Astrocyte of the cerebellum (primary cell): ENCODE measurements at regions not wholly inside any gene's neighbourhood (a gene's known extent, or its start where the extent isn't known, plus 50 kb on each side); places are given as distances from the start of the nearest gene placed in this dataset.

Experiments used
- DNase-seq: peaks from one replicate; pipeline ENCODE4 v3.0.0-alpha.2; 2011; ENCODE audit warnings: low read depth
- H3K4me3 ChIP-seq: 2 replicates; pipeline ENCODE4 v1.5.1; 2011; ENCODE audit warnings: mild to moderate bottlenecking, low read depth, low read length, moderate library complexity
- CTCF ChIP-seq: IDR thresholded peaks from 2 replicates; pipeline ENCODE4 v1.5.1; 2012; ENCODE audit warnings: low read length, low read depth, moderate library complexity, mild to moderate bottlenecking; ENCODE audit errors: missing control alignments
- in situ Hi-C: cut with HindIII; loops from 2 replicates; pipeline ENCODE4 v1.10.0; 2017; ENCODE audit warnings: low sequenced_read_pairs

GRCh38 chr11:127993788-127994187 lies 593.6 kb downstream of the ETS1 start:
- DNase-seq = no peak
- no peak overlapping the region for H3K4me3 ChIP-seq
- in situ Hi-C loops = no loop called here
- no peak for TF ChIP-seq CTCF

- TF ChIP-seq CTCF = no peak
- no peak for DNase-seq
- no peak overlapping the region for H3K4me3 ChIP-seq
- in situ Hi-C loops = no loop called here
Measured at GRCh38 chr11:127993281-127993680, 594.1 kb downstream of the ETS1 start.

GRCh38 chr11:127986073-127986472 lies 601.3 kb downstream of the ETS1 start:
- no peak for DNase-seq
- no peak overlapping the region for H3K4me3 ChIP-seq
- in situ Hi-C loops = no loop called here
- TF ChIP-seq CTCF = no peak

- DNase-seq = no peak
- H3K4me3 ChIP-seq = no peak overlapping the region
- TF ChIP-seq CTCF = no peak
- in situ Hi-C loops = no loop called here
Measured at GRCh38 chr11:127972816-127973215, 614.5 kb downstream of the ETS1 start.

- no peak for DNase-seq
- no peak overlapping the region for H3K4me3 ChIP-seq
- in situ Hi-C loops = no loop called here
- no peak for TF ChIP-seq CTCF
Measured at GRCh38 chr11:127971448-127971847, 615.9 kb downstream of the ETS1 start.

- no peak for DNase-seq
- in situ Hi-C loops = no loop called here
- no peak for TF ChIP-seq CTCF
- H3K4me3 ChIP-seq = no peak overlapping the region
Measured at GRCh38 chr11:127966821-127967220, 620.5 kb downstream of the ETS1 start.
